Forelimb muscle (tissue), 1 donor: ENCODE measurements at regions not wholly inside any gene's neighbourhood (a gene's known extent, or its start where the extent isn't known, plus 50 kb on each side); places are given as distances from the start of the nearest gene placed in this dataset.

Experiments used
- DNase-seq: peaks from one replicate; pipeline ENCODE4 v3.0.0-alpha.2; 2013; ENCODE audit warnings: low read depth

GRCh38 chr18:6607343-6607742, 122.2 kb upstream of the ARHGAP28 start:
- DNase-seq: no peak

DNA sequence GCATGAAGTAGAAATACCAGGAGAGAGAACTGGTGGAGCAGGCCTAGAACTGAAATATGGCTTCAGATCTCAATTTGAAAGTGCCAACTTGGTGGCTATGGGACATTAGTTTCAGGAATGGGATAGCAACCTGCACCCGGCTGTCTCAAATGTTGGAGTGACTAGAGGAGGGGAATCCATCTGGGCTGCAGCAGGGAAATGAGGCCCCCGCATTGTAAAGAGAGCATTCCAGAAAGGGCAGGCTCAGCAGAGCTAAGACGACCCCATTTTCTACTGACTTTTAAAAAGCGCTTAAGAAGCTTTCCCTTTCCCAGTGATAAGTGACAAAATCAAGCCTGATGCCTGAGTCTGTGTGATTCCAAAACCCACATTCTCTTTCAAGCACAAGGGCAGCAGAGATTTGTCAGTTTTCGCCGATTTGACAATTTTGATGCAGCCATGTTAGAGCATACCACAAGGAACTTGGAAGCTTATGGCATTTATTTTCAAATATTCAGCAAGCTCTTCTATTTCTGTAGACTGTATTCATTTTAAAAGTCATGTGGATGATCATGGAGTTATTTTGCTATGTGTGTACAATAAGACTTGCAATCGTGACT, 119.8 kb upstream of the ARHGAP28 start:
- no peak for DNase-seq

GRCh38 chr18:6610466-6610865, 119.0 kb upstream of the ARHGAP28 start:
- DNase-seq: no peak

DNA sequence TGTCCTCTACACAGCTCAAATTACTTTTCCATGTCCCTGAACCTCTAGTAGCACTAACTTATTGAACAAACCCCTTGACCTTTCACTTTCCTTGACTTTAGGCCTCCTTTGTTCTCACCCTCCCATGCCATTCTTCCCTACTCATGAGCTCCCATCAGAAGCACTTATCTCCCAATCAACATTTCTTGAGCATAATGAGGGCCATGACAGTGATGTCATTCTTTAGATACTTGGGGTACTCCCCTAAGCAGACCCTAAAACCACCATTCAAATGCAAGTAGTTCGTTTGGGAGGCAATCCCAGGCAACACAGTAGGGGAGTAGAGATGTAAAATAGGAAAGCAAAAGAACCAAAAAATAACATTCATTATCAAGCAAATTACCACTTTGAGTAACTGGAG, 115.9 kb upstream of the ARHGAP28 start:
- no peak for DNase-seq

GRCh38 chr18:6614952-6615351, 114.6 kb upstream of the ARHGAP28 start:
- no peak for DNase-seq

GRCh38 chr18:6616981-6617380, 112.5 kb upstream of the ARHGAP28 start:
- no peak for DNase-seq

GRCh38 chr18:6621437-6621836, 108.1 kb upstream of the ARHGAP28 start:
- no peak for DNase-seq

GRCh38 chr18:6623278-6623677, 106.2 kb upstream of the ARHGAP28 start:
- no peak for DNase-seq

- no peak for DNase-seq
Observed at GRCh38 chr18:6624271-6624660, 105.2 kb upstream of the ARHGAP28 start.

- DNase-seq: no peak
Observed at GRCh38 chr18:6624661-6625311, 104.7 kb upstream of the ARHGAP28 start.

DNA sequence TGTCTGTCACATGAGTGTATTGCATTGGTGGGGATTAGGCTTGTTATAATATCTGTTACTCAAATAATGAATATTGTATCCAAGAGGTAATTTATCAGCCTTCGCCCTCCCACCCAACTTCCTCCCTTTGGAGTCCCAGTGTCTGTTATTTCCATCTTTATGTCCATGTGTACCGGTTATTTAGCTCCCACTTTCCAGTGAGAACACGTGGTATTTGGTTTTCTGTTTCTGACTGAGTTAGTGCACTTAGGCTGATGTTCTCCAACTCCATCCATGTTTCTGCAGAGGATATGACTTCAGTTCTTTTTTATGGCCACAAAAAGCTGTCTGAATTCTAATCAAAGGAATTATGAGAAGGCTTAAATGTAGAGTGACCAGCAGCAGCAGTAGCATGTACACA, 104.0 kb upstream of the ARHGAP28 start:
- no peak for DNase-seq

- no peak for DNase-seq
Observed at GRCh38 chr18:6626457-6626856, 103.1 kb upstream of the ARHGAP28 start.

- no peak for DNase-seq
Observed at GRCh38 chr18:6627645-6628044, 101.9 kb upstream of the ARHGAP28 start.

- DNase-seq: no peak
Observed at GRCh38 chr18:6628187-6628586, 101.3 kb upstream of the ARHGAP28 start.

DNA sequence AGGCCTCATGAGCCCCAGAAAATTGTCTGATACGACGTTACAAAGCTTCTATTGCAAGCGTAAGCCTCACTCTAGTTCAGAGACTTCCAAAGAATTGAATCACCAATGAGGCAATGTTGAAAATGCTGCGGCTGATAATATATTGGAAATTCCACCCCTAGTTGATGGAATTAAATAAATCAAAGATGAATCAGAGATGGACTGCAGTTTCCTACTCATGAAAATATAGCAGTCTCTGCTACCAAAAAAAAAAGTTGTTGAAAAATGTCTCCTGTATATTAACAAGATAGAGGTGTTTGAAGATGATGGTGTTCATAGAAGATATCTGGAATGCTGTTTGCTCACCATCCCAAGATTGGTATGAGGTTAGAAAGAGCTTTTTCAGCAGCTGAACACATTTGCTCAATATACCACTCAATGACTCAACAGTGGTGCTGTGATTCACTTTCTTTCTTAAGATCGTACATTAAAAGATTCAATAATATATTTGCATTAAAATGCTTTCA, 99.8 kb upstream of the ARHGAP28 start:
- DNase-seq: no peak

- no peak for DNase-seq
Observed at GRCh38 chr18:6633310-6633709, 96.2 kb upstream of the ARHGAP28 start.

GRCh38 chr18:6636091-6636490, 93.4 kb upstream of the ARHGAP28 start:
- DNase-seq: no peak

- no peak for DNase-seq
Observed at GRCh38 chr18:6638447-6638846, 91.1 kb upstream of the ARHGAP28 start.

- DNase-seq: no peak
Observed at GRCh38 chr18:6639305-6639704, 90.2 kb upstream of the ARHGAP28 start.

- DNase-seq: no peak
Observed at GRCh38 chr18:6644836-6645627, 84.5 kb upstream of the ARHGAP28 start.

DNA sequence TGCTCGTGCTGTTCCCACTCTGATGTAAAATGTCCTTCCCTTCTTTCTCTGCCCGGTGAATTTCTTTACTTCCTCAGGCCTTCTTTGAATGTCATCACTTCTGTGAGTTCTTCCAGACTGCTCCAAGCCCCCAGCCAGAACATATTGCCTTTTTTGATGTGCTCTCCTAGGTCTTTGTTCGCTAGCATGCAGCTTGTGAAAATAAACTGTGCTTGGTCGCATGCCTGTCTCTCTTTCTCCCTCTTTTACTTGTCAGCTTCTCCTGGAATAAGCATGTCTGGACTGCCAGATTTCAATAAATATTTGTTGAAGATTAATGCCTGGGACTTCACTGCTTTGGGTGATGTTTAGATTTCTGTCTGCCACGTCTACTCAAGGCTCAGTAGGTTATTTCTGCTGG, 82.7 kb upstream of the ARHGAP28 start:
- no peak for DNase-seq

DNA sequence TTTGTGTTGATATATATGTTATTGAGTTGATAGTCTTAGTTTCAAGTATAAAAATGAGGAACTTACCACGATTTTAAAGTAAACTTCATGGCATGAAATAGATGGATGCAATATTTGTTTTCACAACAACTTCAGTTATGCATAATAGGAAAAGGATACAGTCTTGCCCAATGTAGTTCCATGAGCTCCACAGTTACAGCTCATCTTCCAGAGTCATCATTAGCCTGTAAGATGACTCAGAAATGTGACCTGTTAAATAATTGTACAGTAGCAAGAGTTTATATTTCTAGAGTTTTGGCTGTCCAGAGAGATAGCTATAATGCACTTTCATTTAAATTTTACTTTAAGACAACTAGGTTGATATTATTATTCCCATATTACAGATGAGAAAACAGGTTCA, 80.9 kb upstream of the ARHGAP28 start:
- no peak for DNase-seq
